Transverse colon (tissue), 4 donors: ENCODE measurements at regions not wholly inside any gene's neighbourhood (a gene's known extent, or its start where the extent isn't known, plus 50 kb on each side); places are given as distances from the start of the nearest gene placed in this dataset.

Experiments
- DNase-seq: peaks from one replicate; pipeline ENCODE4 v3.0.0-alpha.2; 2019
- H3K27ac ChIP-seq, 4 donors: fragments of 200-600 bp; sonication (generic); 2 replicates each; pipeline ENCODE4 v1.5.1; 2016 to 2018; ENCODE audit warnings: inconsistent platforms in 4 of 4
- H3K27me3 ChIP-seq: fragments of 200-600 bp; sonication (generic); 2 replicates; pipeline ENCODE4 v1.5.1; 2017; ENCODE audit warnings: inconsistent platforms
- H3K36me3 ChIP-seq, 4 donors: fragments of 200-600 bp; sonication (generic); 2 replicates each; pipeline ENCODE4 v1.5.1; 2017 to 2019; ENCODE audit warnings: inconsistent platforms in 4 of 4
- H3K4me1 ChIP-seq, 4 donors: fragments of 200-600 bp; sonication (generic); 2 replicates each; pipeline ENCODE4 v1.5.1; 2017 to 2020; ENCODE audit warnings: inconsistent platforms in 4 of 4
- H3K4me3 ChIP-seq, 4 donors: fragments of 200-600 bp; sonication (generic); 1 replicate in 1 of 4; 2 replicates in 3 of 4; pipeline versions ENCODE4 v1.5.1 to v1.6.1; 2017 to 2019; ENCODE audit warnings: inconsistent platforms in 4 of 4
- H3K9me3 ChIP-seq, 2 donors: fragments of 200-600 bp; sonication (generic); 2 replicates each; pipeline ENCODE4 v1.5.1; 2017 to 2019; ENCODE audit warnings: inconsistent platforms in 2 of 2
- EP300 ChIP-seq: sonication (generic); formaldehyde crosslinking; IDR thresholded peaks from one replicate; pipeline ENCODE4 v1.6.1; 2017; ENCODE audit warnings: antibody characterized with exemption, low read depth
- POLR2A ChIP-seq: fragments of 450-650 bp; IDR thresholded peaks from one replicate; pipeline ENCODE4 v1.6.1; 2016; ENCODE audit warnings: antibody characterized with exemption, mild to moderate bottlenecking, moderate library complexity
- POLR2AphosphoS5 ChIP-seq, 3 donors: sonication (generic); formaldehyde crosslinking; IDR thresholded peaks; one replicate each; pipeline ENCODE4 v1.6.1; 2016; ENCODE audit warnings: antibody characterized with exemption in 3 of 3
- WGBS, 2 donors: methylation state at CpG; one replicate each; pipeline ENCODE4 v1.1.5; 2018; ENCODE audit warnings: low coverage in 1 of 2; 5-methylcytosine and 5-hydroxymethylcytosine counted together
- in situ Hi-C, 4 donors: fragments of 200-750 bp; cut with MboI; loops; one replicate each; pipeline versions ENCODE4 v1.15.0 to v1.15.1; 2017; ENCODE audit warnings: low sequenced_read_pairs in 3 of 4, low pct_ligation_motif_present in 1 of 4, low pct_unique_long_range_greater_than_20kb in 1 of 4
- intact Hi-C: fragments of 100-400 bp; cut with DNase I; formaldehyde crosslinking; loops from one replicate; pipeline ENCODE4 v1.15.1; 2023; ENCODE audit warnings: low total_unique reads
- TF ChIP-seq, protein P1 (sequence below), 5 experiments: fragments of 200-600 bp in 3 of 5; fragments of 450-650 bp in 2 of 5; sonication (generic) in 3 of 5; IDR thresholded peaks; 1 replicate in 2 of 5; 2 replicates in 3 of 5; pipeline ENCODE4 v1.5.1; 2016 to 2017; ENCODE audit warnings: antibody characterized with exemption in 5 of 5, inconsistent platforms in 3 of 5, mild to moderate bottlenecking in 2 of 5, moderate library complexity in 1 of 5

GRCh38 chr10:129244298-129244697, 222.7 kb upstream of the MGMT start:
- in situ Hi-C loops, result loop anchor here in 1 of 4 donors (25.0 kb wide), 1 partner anchor 93 kb away; no protein-coding TSS in a partner anchor
- TF ChIP-seq, protein P1, sequence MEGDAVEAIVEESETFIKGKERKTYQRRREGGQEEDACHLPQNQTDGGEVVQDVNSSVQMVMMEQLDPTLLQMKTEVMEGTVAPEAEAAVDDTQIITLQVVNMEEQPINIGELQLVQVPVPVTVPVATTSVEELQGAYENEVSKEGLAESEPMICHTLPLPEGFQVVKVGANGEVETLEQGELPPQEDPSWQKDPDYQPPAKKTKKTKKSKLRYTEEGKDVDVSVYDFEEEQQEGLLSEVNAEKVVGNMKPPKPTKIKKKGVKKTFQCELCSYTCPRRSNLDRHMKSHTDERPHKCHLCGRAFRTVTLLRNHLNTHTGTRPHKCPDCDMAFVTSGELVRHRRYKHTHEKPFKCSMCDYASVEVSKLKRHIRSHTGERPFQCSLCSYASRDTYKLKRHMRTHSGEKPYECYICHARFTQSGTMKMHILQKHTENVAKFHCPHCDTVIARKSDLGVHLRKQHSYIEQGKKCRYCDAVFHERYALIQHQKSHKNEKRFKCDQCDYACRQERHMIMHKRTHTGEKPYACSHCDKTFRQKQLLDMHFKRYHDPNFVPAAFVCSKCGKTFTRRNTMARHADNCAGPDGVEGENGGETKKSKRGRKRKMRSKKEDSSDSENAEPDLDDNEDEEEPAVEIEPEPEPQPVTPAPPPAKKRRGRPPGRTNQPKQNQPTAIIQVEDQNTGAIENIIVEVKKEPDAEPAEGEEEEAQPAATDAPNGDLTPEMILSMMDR (IDR thresholded peaks at IDR 0.05), result no peak
- TF ChIP-seq POLR2AphosphoS5 (IDR thresholded peaks at IDR 0.05) (no peak), EP300 (no peak), POLR2A (no peak)
- Histone ChIP-seq H3K27ac (no peak overlapping the region), H3K4me3 (no peak overlapping the region), H3K27me3 (no peaks in the 10 kb centered on the region), H3K4me1 (no peaks in the 10 kb centered on the region), H3K9me3 (no peaks in the 10 kb centered on the region), H3K36me3 (no peaks in the 10 kb centered on the region)
- intact Hi-C loops, result no loop called here
- WGBS, 2 donors, result 77% methylated on average over 7 of the region's 9 CpGs; no CpG with 5 or more reads in 1 of the 2 donors
- no peak for DNase-seq

GRCh38 chr10:129244757-129245156, 222.3 kb upstream of the MGMT start:
- H3K4me3 ChIP-seq, result no peak overlapping the region
- TF ChIP-seq POLR2AphosphoS5 (IDR thresholded peaks at IDR 0.05), result no peak
- TF ChIP-seq, protein P1 (IDR thresholded peaks at IDR 0.05), result no peak
- TF ChIP-seq EP300, result no peak
- TF ChIP-seq POLR2A, result no peak
- WGBS, 2 donors, result 92% methylated on average over 9 of the region's 9 CpGs; no CpG with 5 or more reads in 1 of the 2 donors
- H3K36me3 ChIP-seq, result no peaks in the 10 kb centered on the region
- no peaks in the 10 kb centered on the region for H3K27me3 ChIP-seq
- no peaks in the 10 kb centered on the region for H3K4me1 ChIP-seq
- intact Hi-C loops (no loop called here), in situ Hi-C loops (loop anchor here in 1 of 4 donors (25.0 kb wide), 1 partner anchor 93 kb away; no protein-coding TSS in a partner anchor)
- no peak for DNase-seq
- H3K27ac ChIP-seq, result no peak overlapping the region
- no peaks in the 10 kb centered on the region for H3K9me3 ChIP-seq

DNA sequence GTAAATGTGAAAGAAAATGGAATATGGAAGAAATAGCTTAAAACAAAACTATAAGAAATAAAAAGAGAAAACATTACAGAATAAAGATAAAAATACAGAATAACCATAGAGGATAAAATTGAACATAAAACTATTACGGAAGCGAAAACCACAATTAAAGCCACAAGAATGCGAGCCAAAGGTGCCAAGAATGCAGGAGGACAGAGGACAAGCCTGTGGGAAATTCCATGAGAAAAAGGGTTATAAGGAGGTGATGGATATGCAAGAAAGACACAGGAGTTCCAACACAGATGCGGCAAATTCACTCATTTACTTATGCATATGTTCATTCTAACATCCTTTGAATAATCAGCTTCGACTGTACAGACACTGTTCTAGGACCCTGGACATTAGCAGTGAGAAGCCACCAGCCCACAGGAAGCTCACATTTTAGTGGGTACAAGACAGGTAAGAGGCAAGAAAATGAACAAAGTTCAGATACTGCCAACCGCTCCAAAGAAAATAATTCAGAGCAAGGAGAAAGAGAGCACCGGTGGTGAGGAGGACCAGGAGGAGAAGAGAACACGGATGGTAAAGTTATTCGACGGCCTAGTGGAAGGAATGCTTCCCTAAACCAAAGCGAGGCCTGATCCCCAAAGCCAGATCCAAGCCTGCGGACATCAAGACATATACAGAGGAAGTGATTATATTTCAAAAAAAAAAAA, 213.7 kb upstream of the MGMT start:
- no peak for DNase-seq
- Histone ChIP-seq H3K9me3 (no peaks in the 10 kb centered on the region), H3K27ac (no peak overlapping the region), H3K36me3 (no peaks in the 10 kb centered on the region), H3K27me3 (no peaks in the 10 kb centered on the region), H3K4me1 (no peaks in the 10 kb centered on the region), H3K4me3 (no peak overlapping the region)
- TF ChIP-seq POLR2A, result no peak
- TF ChIP-seq, protein P1 (IDR thresholded peaks at IDR 0.05), result no peak
- TF ChIP-seq EP300, result no peak
- no peak for TF ChIP-seq POLR2AphosphoS5 (IDR thresholded peaks at IDR 0.05)
- WGBS, 2 donors, result 74 to 88% methylated on average over 12 of the region's 12 CpGs
- in situ Hi-C loops (no loop called here), intact Hi-C loops (no loop called here)

DNA sequence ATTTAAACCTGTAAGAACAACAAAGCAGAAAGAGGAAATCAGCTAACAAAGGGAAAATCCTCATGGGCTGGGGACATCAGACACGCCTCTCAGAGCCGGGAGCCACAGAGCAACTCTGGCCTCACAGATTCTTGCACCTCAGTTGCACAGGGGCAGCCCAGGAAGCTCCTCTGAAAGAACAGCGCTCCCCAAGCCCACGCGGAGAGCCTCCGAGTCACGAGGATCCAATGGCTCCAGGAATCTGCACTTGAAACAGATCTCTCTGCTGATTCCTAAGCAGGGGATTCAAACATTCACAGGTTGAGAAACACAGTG, 213.2 kb upstream of the MGMT start:
- 75 to 80% methylated on average over 1 to 7 of the region's 7 CpGs for WGBS, 2 donors

More for the DNA sequence above, 213.2 kb upstream of the MGMT start:
- intact Hi-C loops (no loop called here), in situ Hi-C loops (no loop called here)
- TF ChIP-seq, protein P1 (IDR thresholded peaks at IDR 0.05), result no peak
- TF ChIP-seq EP300 (no peak), POLR2AphosphoS5 (IDR thresholded peaks at IDR 0.05) (no peak), POLR2A (no peak)
- no peaks in the 10 kb centered on the region for H3K9me3 ChIP-seq
- H3K27me3 ChIP-seq, result no peaks in the 10 kb centered on the region
- no peak for DNase-seq
- H3K27ac ChIP-seq, result no peak overlapping the region
- H3K4me3 ChIP-seq, result no peak overlapping the region
- no peaks in the 10 kb centered on the region for H3K4me1 ChIP-seq
- H3K36me3 ChIP-seq, result no peaks in the 10 kb centered on the region
